ENCODE measurements at regions not wholly inside any gene's neighbourhood (a gene's known extent, or its start where the extent isn't known, plus 50 kb on each side); places are given as distances from the start of the nearest gene placed in this dataset.

- no peak for TF ChIP-seq CTCF (IDR thresholded peaks at IDR 0.05 in 2 of 3, conservative IDR thresholded peaks at IDR 0.05 in 1 of 3; ENCODE audit: borderline replicate concordance in 1 of 3, insufficient read depth in 1 of 3, low read depth in 2 of 3, low read length in 2 of 3)
- no peak for TF ChIP-seq POLR2A (IDR thresholded peaks at IDR 0.05; ENCODE audit: borderline replicate concordance, extremely low read depth, insufficient read depth, insufficient read length)
- no peak for TF ChIP-seq REST (IDR thresholded peaks at IDR 0.05; ENCODE audit: low read depth)
- no peak for TF ChIP-seq MAX (IDR thresholded peaks at IDR 0.05)
- no peak for TF ChIP-seq EZH2phosphoT487 (IDR thresholded peaks at IDR 0.05; ENCODE audit: borderline replicate concordance)
- no peak for TF ChIP-seq ATF3 (IDR thresholded peaks at IDR 0.05)
- TF ChIP-seq ZBTB33 (IDR thresholded peaks at IDR 0.05; ENCODE audit: extremely low read depth, insufficient replicate concordance, low read length), result no peak
These were observed 66.7 kb upstream of the PPP1R12A start for GRCh38 chr12:80001562-80001961.
